Colonic mucosa (tissue), 4 donors: ENCODE measurements at regions not wholly inside any gene's neighbourhood (a gene's known extent, or its start where the extent isn't known, plus 50 kb on each side); places are given as distances from the start of the nearest gene placed in this dataset.

Source experiments
- DNase-seq: peaks from one replicate; pipeline ENCODE4 v3.0.0-alpha.2; 2020
- H3K27ac ChIP-seq: fragments of 200-600 bp; one replicate; pipeline ENCODE4 v1.8.0; 2021
- H3K27me3 ChIP-seq: fragments of 200-600 bp; one replicate; pipeline ENCODE4 v1.8.0; 2021
- H3K36me3 ChIP-seq: fragments of 200-600 bp; one replicate; pipeline ENCODE4 v1.8.0; 2021
- H3K4me1 ChIP-seq: fragments of 200-600 bp; one replicate; pipeline ENCODE4 v1.8.0; 2021; ENCODE audit warnings: mild to moderate bottlenecking
- H3K4me3 ChIP-seq: fragments of 200-600 bp; one replicate; pipeline ENCODE4 v1.8.0; 2021
- H3K9ac ChIP-seq, 2 donors: one replicate each; pipeline ENCODE4 v1.7.0; 2013; ENCODE audit warnings: control low read depth in 2 of 2, low read depth in 2 of 2, low read length in 2 of 2
- H3K9me3 ChIP-seq: fragments of 200-600 bp; one replicate; pipeline ENCODE4 v1.8.0; 2021
- CTCF ChIP-seq: fragments of 200-600 bp; IDR thresholded peaks from one replicate; pipeline ENCODE4 v1.8.0; 2022; ENCODE audit warnings: antibody characterized with exemption, mild to moderate bottlenecking
- intact Hi-C: fragments of 100-400 bp; cut with DNase I; formaldehyde crosslinking; loops from one replicate; pipeline ENCODE4 v1.14.1; 2022
- donor health status: healthy.
- donor health status: DM: no; HTN: no; CAD: no.
- donor health status: DM: no; HTN: no; CAD: no.

DNA sequence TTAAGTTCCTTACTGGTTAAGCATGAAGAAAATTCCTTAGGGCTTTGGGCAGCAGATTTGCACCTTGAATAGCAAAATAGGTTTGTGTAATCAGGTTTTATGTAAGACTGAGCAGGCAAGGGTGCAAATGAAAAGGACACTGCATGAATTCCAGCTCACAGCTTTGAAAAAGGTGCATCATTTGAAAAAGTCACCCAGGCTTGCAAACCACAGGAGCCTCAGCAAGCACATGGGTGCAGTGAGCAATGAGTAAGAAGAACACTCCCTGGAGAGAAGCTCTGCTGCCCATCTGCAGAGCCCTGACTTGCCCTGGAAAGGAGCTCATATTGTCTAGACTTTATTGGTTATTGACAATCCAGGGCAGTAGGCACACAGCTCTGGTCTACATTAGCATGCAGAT lies 165.6 kb upstream of the KCNJ16 start:
- TF ChIP-seq CTCF, result no peak
- intact Hi-C loops, result no loop called here
- H3K9ac ChIP-seq, result no peak overlapping the region
- no peaks in the 10 kb centered on the region for H3K36me3 ChIP-seq
- H3K9me3 ChIP-seq, result no peaks in the 10 kb centered on the region
- H3K27ac ChIP-seq, result no peak overlapping the region
- no peaks in the 10 kb centered on the region for H3K27me3 ChIP-seq
- no peaks in the 10 kb centered on the region for H3K4me1 ChIP-seq
- no peak for DNase-seq
- no peak overlapping the region for H3K4me3 ChIP-seq

DNA sequence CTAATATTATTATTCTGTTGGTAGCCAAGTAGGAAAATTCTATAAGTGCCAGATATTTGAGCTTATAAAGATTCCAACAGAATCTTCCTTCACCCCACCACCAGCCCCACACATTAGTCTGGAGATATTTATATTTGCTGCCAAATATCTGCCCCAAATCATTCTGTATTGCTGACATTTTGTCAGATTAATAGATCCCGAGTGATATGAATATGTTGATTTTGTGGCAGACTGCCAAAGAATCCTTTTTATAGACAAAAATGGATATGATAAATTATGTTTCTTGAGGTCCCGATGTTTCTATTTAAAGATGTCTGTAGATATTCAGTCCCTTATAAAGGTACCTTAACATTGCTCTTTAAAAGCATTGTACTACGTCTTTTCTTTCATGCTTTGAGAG lies 162.2 kb upstream of the KCNJ16 start:
- DNase-seq, result no peak
- no peaks in the 10 kb centered on the region for H3K9me3 ChIP-seq
- intact Hi-C loops, result no loop called here
- no peaks in the 10 kb centered on the region for H3K36me3 ChIP-seq
- H3K9ac ChIP-seq, result no peak overlapping the region
- H3K4me1 ChIP-seq, result no peaks in the 10 kb centered on the region
- H3K4me3 ChIP-seq, result no peak overlapping the region
- H3K27ac ChIP-seq, result no peak overlapping the region
- TF ChIP-seq CTCF, result no peak
- no peaks in the 10 kb centered on the region for H3K27me3 ChIP-seq

GRCh38 chr17:69913216-69913615 lies 161.8 kb upstream of the KCNJ16 start:
- intact Hi-C loops, result no loop called here
- Histone ChIP-seq H3K27ac (no peak overlapping the region), H3K27me3 (no peaks in the 10 kb centered on the region), H3K36me3 (no peaks in the 10 kb centered on the region), H3K4me1 (no peaks in the 10 kb centered on the region), H3K9ac (no peak overlapping the region), H3K9me3 (no peaks in the 10 kb centered on the region), H3K4me3 (no peak overlapping the region)
- DNase-seq, result no peak
- TF ChIP-seq CTCF, result no peak

- intact Hi-C loops, result no loop called here
- H3K4me3 ChIP-seq, result no peak overlapping the region
- H3K27me3 ChIP-seq, result no peaks in the 10 kb centered on the region
- no peak for TF ChIP-seq CTCF
- H3K27ac ChIP-seq, result no peak overlapping the region
- no peaks in the 10 kb centered on the region for H3K36me3 ChIP-seq
- no peak overlapping the region for H3K9ac ChIP-seq
- H3K4me1 ChIP-seq, result no peaks in the 10 kb centered on the region
- H3K9me3 ChIP-seq, result no peaks in the 10 kb centered on the region
- no peak for DNase-seq
These were observed 161.4 kb upstream of the KCNJ16 start for GRCh38 chr17:69913616-69914015.

- no peaks in the 10 kb centered on the region for H3K27me3 ChIP-seq
- H3K4me1 ChIP-seq, result no peaks in the 10 kb centered on the region
- H3K9ac ChIP-seq, result no peak overlapping the region
- no peak for DNase-seq
- no peaks in the 10 kb centered on the region for H3K9me3 ChIP-seq
- intact Hi-C loops, result no loop called here
- H3K27ac ChIP-seq, result no peak overlapping the region
- no peaks in the 10 kb centered on the region for H3K36me3 ChIP-seq
- no peak overlapping the region for H3K4me3 ChIP-seq
- no peak for TF ChIP-seq CTCF
These were observed 160.5 kb upstream of the KCNJ16 start for GRCh38 chr17:69914520-69914919.

GRCh38 chr17:69916761-69917160 lies 158.3 kb upstream of the KCNJ16 start:
- Histone ChIP-seq H3K4me1 (no peaks in the 10 kb centered on the region), H3K36me3 (no peaks in the 10 kb centered on the region), H3K4me3 (no peak overlapping the region), H3K9me3 (no peaks in the 10 kb centered on the region), H3K27me3 (no peaks in the 10 kb centered on the region), H3K27ac (no peak overlapping the region), H3K9ac (no peak overlapping the region)
- no peak for DNase-seq
- TF ChIP-seq CTCF, result no peak
- intact Hi-C loops, result no loop called here
